ENCODE measurements at regions not wholly inside any gene's neighbourhood (a gene's known extent, or its start where the extent isn't known, plus 50 kb on each side); places are given as distances from the start of the nearest gene placed in this dataset.

- TF ChIP-seq POLR2A (IDR thresholded peaks at IDR 0.05; ENCODE audit: low read depth, low read length) (no peak), RAD21 (IDR thresholded peaks at IDR 0.05; ENCODE audit: low read length) (no peak), MXI1 (IDR thresholded peaks at IDR 0.05; ENCODE audit: borderline replicate concordance, low read depth, low read length) (no peak), MAZ (IDR thresholded peaks at IDR 0.05; ENCODE audit: borderline replicate concordance, low read depth, low read length) (no peak), RCOR1 (IDR thresholded peaks at IDR 0.05; ENCODE audit: insufficient replicate concordance, low read length) (no peak), CEBPB (IDR thresholded peaks at IDR 0.05; ENCODE audit: low read depth, low read length) (no peak), RFX5 (IDR thresholded peaks at IDR 0.05; ENCODE audit: low read depth, low read length) (no peak), MAFK (IDR thresholded peaks at IDR 0.05; ENCODE audit: low read depth, low read length) (no peak), SMC3 (IDR thresholded peaks at IDR 0.05; ENCODE audit: low read depth, low read length) (no peak), CHD1 (IDR thresholded peaks at IDR 0.05; ENCODE audit: low read depth, low read length) (no peak)
- TF ChIP-seq, protein P1, sequence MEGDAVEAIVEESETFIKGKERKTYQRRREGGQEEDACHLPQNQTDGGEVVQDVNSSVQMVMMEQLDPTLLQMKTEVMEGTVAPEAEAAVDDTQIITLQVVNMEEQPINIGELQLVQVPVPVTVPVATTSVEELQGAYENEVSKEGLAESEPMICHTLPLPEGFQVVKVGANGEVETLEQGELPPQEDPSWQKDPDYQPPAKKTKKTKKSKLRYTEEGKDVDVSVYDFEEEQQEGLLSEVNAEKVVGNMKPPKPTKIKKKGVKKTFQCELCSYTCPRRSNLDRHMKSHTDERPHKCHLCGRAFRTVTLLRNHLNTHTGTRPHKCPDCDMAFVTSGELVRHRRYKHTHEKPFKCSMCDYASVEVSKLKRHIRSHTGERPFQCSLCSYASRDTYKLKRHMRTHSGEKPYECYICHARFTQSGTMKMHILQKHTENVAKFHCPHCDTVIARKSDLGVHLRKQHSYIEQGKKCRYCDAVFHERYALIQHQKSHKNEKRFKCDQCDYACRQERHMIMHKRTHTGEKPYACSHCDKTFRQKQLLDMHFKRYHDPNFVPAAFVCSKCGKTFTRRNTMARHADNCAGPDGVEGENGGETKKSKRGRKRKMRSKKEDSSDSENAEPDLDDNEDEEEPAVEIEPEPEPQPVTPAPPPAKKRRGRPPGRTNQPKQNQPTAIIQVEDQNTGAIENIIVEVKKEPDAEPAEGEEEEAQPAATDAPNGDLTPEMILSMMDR (conservative IDR thresholded peaks at IDR 0.05; ENCODE audit: low read depth, low read length), result no peak
- TF ChIP-seq, protein P2, sequence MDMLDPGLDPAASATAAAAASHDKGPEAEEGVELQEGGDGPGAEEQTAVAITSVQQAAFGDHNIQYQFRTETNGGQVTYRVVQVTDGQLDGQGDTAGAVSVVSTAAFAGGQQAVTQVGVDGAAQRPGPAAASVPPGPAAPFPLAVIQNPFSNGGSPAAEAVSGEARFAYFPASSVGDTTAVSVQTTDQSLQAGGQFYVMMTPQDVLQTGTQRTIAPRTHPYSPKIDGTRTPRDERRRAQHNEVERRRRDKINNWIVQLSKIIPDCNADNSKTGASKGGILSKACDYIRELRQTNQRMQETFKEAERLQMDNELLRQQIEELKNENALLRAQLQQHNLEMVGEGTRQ (IDR thresholded peaks at IDR 0.05; ENCODE audit: low read depth, low read length), result no peak
- TF ChIP-seq, protein P3, sequence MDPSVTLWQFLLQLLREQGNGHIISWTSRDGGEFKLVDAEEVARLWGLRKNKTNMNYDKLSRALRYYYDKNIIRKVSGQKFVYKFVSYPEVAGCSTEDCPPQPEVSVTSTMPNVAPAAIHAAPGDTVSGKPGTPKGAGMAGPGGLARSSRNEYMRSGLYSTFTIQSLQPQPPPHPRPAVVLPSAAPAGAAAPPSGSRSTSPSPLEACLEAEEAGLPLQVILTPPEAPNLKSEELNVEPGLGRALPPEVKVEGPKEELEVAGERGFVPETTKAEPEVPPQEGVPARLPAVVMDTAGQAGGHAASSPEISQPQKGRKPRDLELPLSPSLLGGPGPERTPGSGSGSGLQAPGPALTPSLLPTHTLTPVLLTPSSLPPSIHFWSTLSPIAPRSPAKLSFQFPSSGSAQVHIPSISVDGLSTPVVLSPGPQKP (IDR thresholded peaks at IDR 0.05; ENCODE audit: borderline replicate concordance, low read depth, low read length), result no peak
Measured at GRCh38 chr11:119889728-119890280, 160.8 kb upstream of the NECTIN1 start.

Measured in IMR-90 (cell line).